NCI-H2029 (cell line): ENCODE measurements at regions not wholly inside any gene's neighbourhood (a gene's known extent, or its start where the extent isn't known, plus 50 kb on each side); places are given as distances from the start of the nearest gene placed in this dataset.

Source experiments
- DNase-seq: peaks from one replicate; lab custom pipeline; 2025; lab: John Stamatoyannopoulos, UW

GRCh38 chr2:128473175-128474035 lies 154.7 kb upstream of the HS6ST1 start:
- DNase-seq, result no peak

- no peak for DNase-seq
Measured at GRCh38 chr2:128474036-128474955, 155.6 kb upstream of the HS6ST1 start.

- no peak for DNase-seq
Measured at GRCh38 chr2:128474962-128475361, 156.3 kb upstream of the HS6ST1 start.

GRCh38 chr2:128475427-128476211 lies 157.0 kb upstream of the HS6ST1 start:
- DNase-seq, result no peak

GRCh38 chr2:128477026-128477820 lies 158.6 kb upstream of the HS6ST1 start:
- no peak for DNase-seq

GRCh38 chr2:128477891-128478290 lies 159.2 kb upstream of the HS6ST1 start:
- no peak for DNase-seq

GRCh38 chr2:128485761-128486639 lies 167.3 kb upstream of the HS6ST1 start:
- DNase-seq, result no peak

- no peak for DNase-seq
Measured at GRCh38 chr2:128486640-128487375, 168.1 kb upstream of the HS6ST1 start.

- no peak for DNase-seq
Measured at GRCh38 chr2:128487650-128488387, 169.2 kb upstream of the HS6ST1 start.

GRCh38 chr2:128488434-128488833 lies 169.8 kb upstream of the HS6ST1 start:
- DNase-seq, result no peak

GRCh38 chr2:128489526-128490273 lies 171.0 kb upstream of the HS6ST1 start:
- DNase-seq, result no peak

- DNase-seq, result no peak
Measured at GRCh38 chr2:128490321-128490720, 171.7 kb upstream of the HS6ST1 start.

GRCh38 chr2:128490881-128491691 lies 172.4 kb upstream of the HS6ST1 start:
- no peak for DNase-seq

- DNase-seq, result no peak
Measured at GRCh38 chr2:128491692-128492244, 173.1 kb upstream of the HS6ST1 start.

- no peak for DNase-seq
Measured at GRCh38 chr2:128492966-128493811, 174.5 kb upstream of the HS6ST1 start.

GRCh38 chr2:128493880-128494279 lies 175.2 kb upstream of the HS6ST1 start:
- DNase-seq, result no peak
